IMR-90 (cell line): ENCODE measurements at regions not wholly inside any gene's neighbourhood (a gene's known extent, or its start where the extent isn't known, plus 50 kb on each side); places are given as distances from the start of the nearest gene placed in this dataset.

Experiments used
- ATAC-seq: fragments of 200-7000 bp; cut with Tn5 transposase; 2 replicates; pipeline ENCODE4 v1.9.1; 2020; ENCODE audit warnings: low read depth, mild to moderate bottlenecking, moderate library complexity
- BruUV-seq: library from RNA; stranded (reverse); fragments of 400-500 nt; replicated peaks from 2 replicates; lab custom pipeline; 2021; lab: Mats Ljungman, UMichigan
- CTCF ChIA-PET: fragments of 300-600 bp; formaldehyde crosslinking; extraction: SDS; loops from one replicate; lab custom pipeline; 2021; ENCODE audit warnings: antibody characterized with exemption; lab: Yijun Ruan, JAX
- POLR2A ChIA-PET: fragments of 300-600 bp; sonication (Branson Sonifier 250); formaldehyde crosslinking; loops from one replicate; lab custom pipeline; 2022; ENCODE audit warnings: antibody characterized with exemption; ENCODE audit not compliant: unreplicated experiment; lab: Charles Lee
- DNase-seq: peaks from one replicate; pipeline ENCODE4 v3.0.0; 2013
- H2AFZ ChIP-seq: replicated peaks from 2 replicates; pipeline ENCODE3; 2013; ENCODE audit warnings: low read length, mild to moderate bottlenecking; ENCODE audit not compliant: poor library complexity
- H2AK5ac ChIP-seq: 2 replicates; pipeline ENCODE4 v1.6.1; 2013; ENCODE audit warnings: low read depth, low read length, inconsistent platforms
- H2AK9ac ChIP-seq: replicated peaks from 2 replicates; pipeline ENCODE3; 2013; ENCODE audit warnings: mild to moderate bottlenecking, low read depth, low read length, moderate library complexity; ENCODE audit not compliant: poor library complexity
- H2BK120ac ChIP-seq: 2 replicates; pipeline ENCODE4 v1.6.1; 2013; ENCODE audit warnings: low read depth, low read length, inconsistent platforms
- H2BK15ac ChIP-seq: 3 replicates; pipeline ENCODE4 v1.6.1; 2013; ENCODE audit warnings: low read depth, low read length, inconsistent platforms
- H2BK20ac ChIP-seq: 2 replicates; pipeline ENCODE4 v1.6.1; 2013; ENCODE audit warnings: low read depth, mild to moderate bottlenecking, inconsistent platforms, low read length, moderate library complexity
- H2BK5ac ChIP-seq: 2 replicates; pipeline ENCODE4 v1.6.1; 2013; ENCODE audit warnings: mild to moderate bottlenecking, low read depth, low read length, inconsistent platforms; ENCODE audit not compliant: poor library complexity, severe bottlenecking
- H3K14ac ChIP-seq: replicated peaks from 2 replicates; pipeline ENCODE4 v1.6.1; 2013; ENCODE audit warnings: low read depth, low read length, inconsistent platforms
- H3K18ac ChIP-seq: 2 replicates; pipeline ENCODE4 v1.6.1; 2013; ENCODE audit warnings: low read depth, low read length, control low read depth
- H3K23ac ChIP-seq: 2 replicates; pipeline ENCODE4 v1.6.1; 2013; ENCODE audit warnings: low read depth, low read length, inconsistent platforms
- H3K27ac ChIP-seq: 2 replicates; pipeline ENCODE4 v1.5.1; 2013; ENCODE audit warnings: mild to moderate bottlenecking, control low read depth, low read length; ENCODE audit not compliant: insufficient read depth
- H3K27me3 ChIP-seq: 2 replicates; pipeline ENCODE4 v1.6.1; 2013; ENCODE audit warnings: low read length; ENCODE audit not compliant: control insufficient read depth, insufficient read depth
- H3K36me3 ChIP-seq: 2 replicates; pipeline ENCODE4 v1.6.1; 2013; ENCODE audit warnings: low read length, mixed read lengths; ENCODE audit not compliant: control insufficient read depth, insufficient read depth
- H3K4ac ChIP-seq: 2 replicates; pipeline ENCODE4 v1.6.1; 2013; ENCODE audit warnings: low read depth, low read length, inconsistent platforms
- H3K4me1 ChIP-seq: 2 replicates; pipeline ENCODE4 v1.6.1; 2013; ENCODE audit warnings: low read length, mixed read lengths; ENCODE audit not compliant: control insufficient read depth, insufficient read depth
- H3K4me2 ChIP-seq: 2 replicates; pipeline ENCODE4 v1.6.1; 2013; ENCODE audit warnings: low read depth, mild to moderate bottlenecking, control low read depth, low read length, moderate library complexity
- H3K4me3 ChIP-seq: 2 replicates; pipeline ENCODE4 v1.5.1; 2013; ENCODE audit warnings: low read depth, mild to moderate bottlenecking, control low read depth, low read length, moderate library complexity; ENCODE audit not compliant: insufficient read depth
- H3K56ac ChIP-seq: 2 replicates; pipeline ENCODE4 v1.6.1; 2013; ENCODE audit warnings: low read length, inconsistent platforms; ENCODE audit not compliant: insufficient read depth; ENCODE audit errors: extremely low read depth
- H3K79me1 ChIP-seq, 2 experiments: 2 replicates each; pipeline ENCODE4 v1.6.1; 2013; ENCODE audit warnings: low read length in 2 of 2, inconsistent platforms in 1 of 2, low read depth in 1 of 2
- H3K9ac ChIP-seq: 2 replicates; pipeline ENCODE4 v1.6.1; 2013; ENCODE audit warnings: low read depth, low read length, control low read depth
- H3K9me1 ChIP-seq: 2 replicates; pipeline ENCODE4 v1.6.1; 2013; ENCODE audit warnings: low read length, inconsistent platforms; ENCODE audit not compliant: insufficient read depth
- H3K9me3 ChIP-seq: 2 replicates; pipeline ENCODE4 v1.6.1; 2013; ENCODE audit warnings: low read length; ENCODE audit not compliant: control insufficient read depth, insufficient read depth
- H4K20me1 ChIP-seq: 2 replicates; pipeline ENCODE4 v1.6.1; 2013; ENCODE audit warnings: low read length, inconsistent platforms; ENCODE audit not compliant: insufficient read depth
- H4K5ac ChIP-seq: 2 replicates; pipeline ENCODE4 v1.6.1; 2013; ENCODE audit warnings: mild to moderate bottlenecking, low read depth, low read length, control low read depth
- H4K8ac ChIP-seq, 2 experiments: 2 replicates each; pipeline ENCODE4 v1.6.1; 2013; ENCODE audit warnings: low read depth in 2 of 2, low read length in 2 of 2, control low read depth in 1 of 2, inconsistent platforms in 1 of 2
- H4K91ac ChIP-seq: 2 replicates; pipeline ENCODE4 v1.6.1; 2013; ENCODE audit warnings: low read depth, low read length, inconsistent platforms; ENCODE audit not compliant: insufficient read depth
- BHLHE40 ChIP-seq: fragments of 150-350 bp; IDR thresholded peaks from 2 replicates; pipeline ENCODE4 v1.6.1; 2016; ENCODE audit warnings: mild to moderate bottlenecking, low read depth, low read length
- CEBPB ChIP-seq: IDR thresholded peaks from 2 replicates; pipeline ENCODE4 v1.6.1; 2012; ENCODE audit warnings: low read depth, low read length, improper control_type of control experiment
- FOS ChIP-seq: fragments of 150-350 bp; IDR thresholded peaks from 2 replicates; pipeline ENCODE4 v1.6.1; 2016; ENCODE audit warnings: low read depth, low read length
- MAFK ChIP-seq: IDR thresholded peaks from 2 replicates; pipeline ENCODE4 v1.6.1; 2012; ENCODE audit warnings: low read depth, low read length, improper control_type of control experiment
- MAZ ChIP-seq: IDR thresholded peaks from 2 replicates; pipeline ENCODE4 v1.6.1; 2012; ENCODE audit warnings: low read depth, mild to moderate bottlenecking, low read length, improper control_type of control experiment, moderate library complexity, borderline replicate concordance
- POLR2A ChIP-seq: IDR thresholded peaks from 2 replicates; pipeline ENCODE4 v1.6.1; 2012; ENCODE audit warnings: mild to moderate bottlenecking, low read depth, low read length
- RAD21 ChIP-seq: IDR thresholded peaks from 2 replicates; pipeline ENCODE4 v1.6.1; 2012; ENCODE audit warnings: low read length, improper control_type of control experiment
- RCOR1 ChIP-seq: IDR thresholded peaks from 2 replicates; pipeline ENCODE4 v1.6.1; 2012; ENCODE audit warnings: mild to moderate bottlenecking, low read length, improper control_type of control experiment; ENCODE audit not compliant: insufficient replicate concordance
- RFX5 ChIP-seq: IDR thresholded peaks from 2 replicates; pipeline ENCODE4 v1.8.0; 2012; ENCODE audit warnings: low read depth, mild to moderate bottlenecking, low read length, moderate library complexity
- SMC3 ChIP-seq: fragments of 150-350 bp; IDR thresholded peaks from 2 replicates; pipeline ENCODE4 v1.6.1; 2016; ENCODE audit warnings: low read depth, mild to moderate bottlenecking, antibody characterized with exemption, low read length, moderate library complexity
- WGBS, 2 experiments: methylation state at CpG; one replicate each; pipeline versions ENCODE4 v1.1.5 to v1.1.7; 2013; ENCODE audit warnings: missing lambda C conversion rate in 2 of 2; ENCODE audit not compliant: insufficient read length in 1 of 2; ENCODE audit errors: extremely low coverage in 2 of 2; 5-methylcytosine and 5-hydroxymethylcytosine counted together
- dilution Hi-C: fragments of 300-500 bp; cut with HindIII; formaldehyde crosslinking; loops from one replicate; pipeline ENCODE4 v1.14.3; 2018; ENCODE audit warnings: low sequenced_read_pairs; ENCODE audit not compliant: unreplicated experiment
- in situ Hi-C: fragments of 300-500 bp; cut with MboI; formaldehyde crosslinking; loops from 3 replicates; pipeline ENCODE4 v1.14.3; 2019; ENCODE audit warnings: low sequenced_read_pairs, inconsistent platforms, mixed read lengths
- intact Hi-C: fragments of 100-400 bp; cut with micrococcal nuclease; formaldehyde crosslinking; loops from 2 replicates; pipeline ENCODE4 v1.10.0; 2022
- TF ChIP-seq, protein P1 (sequence below): conservative IDR thresholded peaks from 2 replicates; pipeline ENCODE4 v1.5.1; 2012; ENCODE audit warnings: mild to moderate bottlenecking, low read depth, low read length, improper control_type of control experiment

DNA sequence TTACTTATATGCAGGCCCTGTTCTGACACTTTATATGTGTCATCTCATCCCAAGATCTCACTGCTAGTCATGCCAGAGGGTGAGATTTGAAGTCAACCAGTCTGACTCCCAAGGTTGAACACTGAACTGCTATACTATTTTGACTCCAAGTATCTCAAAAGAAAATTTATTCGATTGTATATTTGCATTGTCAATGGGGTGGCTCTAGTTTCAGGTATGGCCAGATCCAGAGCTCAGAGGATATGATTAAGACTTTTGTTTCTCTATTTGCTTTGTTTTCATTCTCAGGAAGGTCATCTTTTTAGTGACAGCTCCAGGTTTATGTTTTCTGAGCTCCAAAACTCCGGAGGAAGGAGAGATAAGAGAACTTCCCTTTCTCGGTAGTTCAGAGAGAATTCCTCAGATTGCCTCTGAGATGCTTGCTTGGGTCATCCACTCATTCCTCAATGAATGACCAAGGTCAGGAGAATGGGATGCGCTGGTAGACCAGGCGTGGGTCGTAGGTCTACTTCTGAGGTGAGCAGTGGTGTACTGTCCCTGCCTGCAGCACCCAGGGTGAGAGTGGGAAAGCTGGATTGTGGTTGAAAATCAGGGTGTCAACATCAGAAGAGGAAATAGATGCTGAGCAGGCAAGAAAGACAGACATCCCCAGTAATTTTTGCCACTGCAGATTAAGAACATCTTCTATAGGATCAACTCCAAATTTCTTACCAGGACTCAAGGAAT, 99.3 kb downstream of the PFDN4 start:
- H3K9me3 ChIP-seq = no peaks in the 10 kb centered on the region
- BruUV-seq = no TSS peak
- ChIA-PET POLR2A (no interaction called here), CTCF (no interaction called here)
- H3K18ac ChIP-seq = no peak overlapping the region
- H4K8ac ChIP-seq = no peak overlapping the region
- H2AK9ac ChIP-seq = no peak overlapping the region
- H3K14ac ChIP-seq = no peak overlapping the region
- no peak overlapping the region for H3K56ac ChIP-seq
- DNase-seq = no peak
- peaks cover 2% of the 10 kb centered on the region; the same call in 1 of the 2 replicates for H3K27me3 ChIP-seq
- H2BK5ac ChIP-seq = no peak overlapping the region
- intact Hi-C loops = no loop called here
- H4K20me1 ChIP-seq = no peaks in the 10 kb centered on the region
- H2AK5ac ChIP-seq = no peak overlapping the region
- no peak overlapping the region for H2AFZ ChIP-seq
- no peak overlapping the region for H3K4me2 ChIP-seq
- no CpG with 5 or more reads among the region's 6 CpGs for WGBS, 2 experiments
- H2BK120ac ChIP-seq = no peak overlapping the region
- no peak overlapping the region for H3K4me3 ChIP-seq
- H4K91ac ChIP-seq = no peak overlapping the region
- H3K4me1 ChIP-seq = no peaks in the 10 kb centered on the region
- H2BK15ac ChIP-seq = no peak overlapping the region
- H4K5ac ChIP-seq = no peak overlapping the region
- H3K9me1 ChIP-seq = no peaks in the 10 kb centered on the region
- H3K9ac ChIP-seq = no peak overlapping the region
- no peak overlapping the region for H3K27ac ChIP-seq
- H3K36me3 ChIP-seq = no peaks in the 10 kb centered on the region
- H3K23ac ChIP-seq = no peak overlapping the region
- no peak overlapping the region for H3K4ac ChIP-seq
- dilution Hi-C loops = no loop called here
- in situ Hi-C loops = no loop called here
- TF ChIP-seq CEBPB (no peak), RFX5 (no peak), RAD21 (no peak), MAZ (no peak), MAFK (no peak), FOS (no peak), SMC3 (no peak), BHLHE40 (no peak), RCOR1 (no peak), POLR2A (no peak)
- TF ChIP-seq, protein P1, sequence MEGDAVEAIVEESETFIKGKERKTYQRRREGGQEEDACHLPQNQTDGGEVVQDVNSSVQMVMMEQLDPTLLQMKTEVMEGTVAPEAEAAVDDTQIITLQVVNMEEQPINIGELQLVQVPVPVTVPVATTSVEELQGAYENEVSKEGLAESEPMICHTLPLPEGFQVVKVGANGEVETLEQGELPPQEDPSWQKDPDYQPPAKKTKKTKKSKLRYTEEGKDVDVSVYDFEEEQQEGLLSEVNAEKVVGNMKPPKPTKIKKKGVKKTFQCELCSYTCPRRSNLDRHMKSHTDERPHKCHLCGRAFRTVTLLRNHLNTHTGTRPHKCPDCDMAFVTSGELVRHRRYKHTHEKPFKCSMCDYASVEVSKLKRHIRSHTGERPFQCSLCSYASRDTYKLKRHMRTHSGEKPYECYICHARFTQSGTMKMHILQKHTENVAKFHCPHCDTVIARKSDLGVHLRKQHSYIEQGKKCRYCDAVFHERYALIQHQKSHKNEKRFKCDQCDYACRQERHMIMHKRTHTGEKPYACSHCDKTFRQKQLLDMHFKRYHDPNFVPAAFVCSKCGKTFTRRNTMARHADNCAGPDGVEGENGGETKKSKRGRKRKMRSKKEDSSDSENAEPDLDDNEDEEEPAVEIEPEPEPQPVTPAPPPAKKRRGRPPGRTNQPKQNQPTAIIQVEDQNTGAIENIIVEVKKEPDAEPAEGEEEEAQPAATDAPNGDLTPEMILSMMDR = no peak
- H3K79me1 ChIP-seq = no peaks in the 10 kb centered on the region
- H2BK20ac ChIP-seq = no peak overlapping the region
- no peak for ATAC-seq
